ENCODE measurements at regions not wholly inside any gene's neighbourhood (a gene's known extent, or its start where the extent isn't known, plus 50 kb on each side); places are given as distances from the start of the nearest gene placed in this dataset.

GRCh38 chr20:11274141-11274594 is 600.4 kb upstream of the JAG1 start:
- Histone ChIP-seq H2BK15ac (ENCODE audit: low read length) (no peak overlapping the region), H3K27ac (ENCODE audit: low read depth, low read length) (no peak overlapping the region), H3K56ac (replicated peaks; ENCODE audit: insufficient read length, low read depth, low read length) (no peak overlapping the region), H2BK12ac (ENCODE audit: low read depth, low read length) (no peak overlapping the region), H3K4me3 (ENCODE audit: extremely low read depth in 1 of 4, insufficient read depth in 2 of 4, low read depth in 3 of 4, low read length in 4 of 4) (no peak overlapping the region), H3K14ac (ENCODE audit: insufficient read length) (no peak overlapping the region), H3K79me1 (ENCODE audit: low read depth, low read length) (no peaks in the 10 kb centered on the region), H2BK5ac (ENCODE audit: low read depth, low read length) (no peak overlapping the region), H3K18ac (ENCODE audit: extremely low read depth, low read length) (no peak overlapping the region), H3K9ac (replicated peaks in 1 of 4; ENCODE audit: extremely low read depth in 1 of 4, low read depth in 3 of 4, low read length in 3 of 4) (no peak overlapping the region), H3K4me1 (replicated peaks in 1 of 4; ENCODE audit: control insufficient read depth in 3 of 4, insufficient read depth in 4 of 4, low read length in 3 of 4) (peaks cover 0 to 15% (median 8%) of the 10 kb centered on the region in 4 experiments; a peak in 6 of 7 replicates), H3K23ac (ENCODE audit: insufficient read length) (no peak overlapping the region), H2BK20ac (ENCODE audit: low read length) (no peak overlapping the region), H3K79me2 (ENCODE audit: control insufficient read depth in 1 of 2, insufficient read depth in 2 of 2, low read length in 2 of 2) (no peaks in the 10 kb centered on the region), H3K9me3 (ENCODE audit: insufficient read depth in 2 of 2, low read depth in 1 of 2, low read length in 1 of 2) (no peaks in the 10 kb centered on the region), H2BK120ac (replicated peaks; ENCODE audit: low read depth, low read length) (no peak overlapping the region), H4K20me1 (replicated peaks in 1 of 2; ENCODE audit: control insufficient read depth in 1 of 2, insufficient read depth in 2 of 2, low read length in 2 of 2) (no peaks in the 10 kb centered on the region), H4K8ac (ENCODE audit: extremely low read depth, insufficient read depth, low read length) (no peak overlapping the region), H4K91ac (replicated peaks; ENCODE audit: insufficient read length, low read length) (no peak overlapping the region), H2AK5ac (ENCODE audit: low read depth, low read length) (no peak overlapping the region), H3K36me3 (ENCODE audit: control insufficient read depth in 2 of 4, insufficient read depth in 4 of 4, low read length in 3 of 4) (no peaks in the 10 kb centered on the region), H4K5ac (ENCODE audit: insufficient read length, low read depth, low read length) (no peak overlapping the region), H3K4ac (replicated peaks; ENCODE audit: insufficient read length, low read depth, low read length) (no peak overlapping the region), H3K23me2 (ENCODE audit: low read depth, low read length) (no peaks in the 10 kb centered on the region; the same call in 1 of the 2 replicates), H3K4me2 (ENCODE audit: insufficient read depth in 1 of 2, low read depth in 2 of 2, low read length in 2 of 2) (no peak overlapping the region), H2AFZ (ENCODE audit: low read length) (no peak overlapping the region), H3K27me3 (replicated peaks in 1 of 4; ENCODE audit: control insufficient read depth in 3 of 4, extremely low read depth in 1 of 4, insufficient read depth in 3 of 4, low read length in 3 of 4) (no peaks in the 10 kb centered on the region)
- WGBS, 2 experiments (ENCODE audit: extremely low coverage in 1 of 2, insufficient coverage in 1 of 2, insufficient read length in 1 of 2, insufficient replicate concordance in 2 of 2, low coverage in 1 of 2, low lambda C conversion rate in 2 of 2, missing lambda C conversion rate in 1 of 2), result 40% methylated on average over 6 of the region's 6 CpGs; no CpG with 5 or more reads in 1 of the 2 experiments
- ChIA-PET POLR2A (ENCODE audit: partially characterized antibody) (no interaction called here), CTCF (ENCODE audit: partially characterized antibody) (interaction anchor here (0.7 to 1.1 kb wide), 3 partner anchors 270 to 634 kb away, joined by 3 to 4 read pairs (median 4); no protein-coding TSS in a partner anchor)
- DNase-seq (ENCODE audit: low read depth in 1 of 2, low spot score in 2 of 2), result no peak
- peak; percentile 68 for FAIRE-seq
- TF ChIP-seq CHD2 (IDR thresholded peaks at IDR 0.05; ENCODE audit: low read length) (no peak), SIN3A (conservative IDR thresholded peaks at IDR 0.05 in 1 of 2, IDR thresholded peaks at IDR 0.05 in 1 of 2; ENCODE audit: low read depth in 1 of 2, low read length in 2 of 2) (no peak), RAD21 (IDR thresholded peaks at IDR 0.05 in 1 of 2, conservative IDR thresholded peaks at IDR 0.05 in 1 of 2; ENCODE audit: low read depth in 2 of 2, low read length in 2 of 2) (peak; percentile 88 to 90), TAF1 (IDR thresholded peaks at IDR 0.05; ENCODE audit: low read depth, low read length) (no peak), JUND (IDR thresholded peaks at IDR 0.05; ENCODE audit: low read length) (no peak), BACH1 (IDR thresholded peaks at IDR 0.05; ENCODE audit: low read length) (no peak), CTCF (IDR thresholded peaks at IDR 0.05; ENCODE audit: control extremely low read depth in 1 of 3, insufficient read depth in 1 of 3, low read depth in 1 of 3, low read length in 3 of 3) (peak in 2 of 3 experiments; percentile 52 to 54; a peak in 3 of 4 replicates)

All from H1 (cell line).